ENCODE measurements at regions not wholly inside any gene's neighbourhood (a gene's known extent, or its start where the extent isn't known, plus 50 kb on each side); places are given as distances from the start of the nearest gene placed in this dataset.

DNA sequence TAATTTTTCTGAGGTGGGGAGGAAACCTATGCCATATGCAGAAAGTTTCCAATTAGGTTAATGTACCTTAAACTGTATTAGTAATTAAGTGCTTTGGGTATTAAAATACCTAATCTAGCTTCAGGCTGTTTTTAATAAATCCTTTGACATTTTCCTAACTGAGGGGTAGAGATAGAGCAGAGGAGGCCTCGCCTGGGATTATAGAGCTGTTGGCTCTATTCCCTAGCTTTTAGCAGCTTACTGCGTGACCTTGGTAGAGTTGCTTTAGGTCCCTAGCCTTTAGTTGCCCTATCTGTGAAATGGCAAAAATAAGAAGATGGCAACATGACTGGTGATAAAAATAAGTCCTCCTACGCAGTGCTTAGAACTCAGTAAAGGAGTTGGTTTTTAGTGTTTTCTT is 621.0 kb downstream of the LMO4 start:
- TF ChIP-seq CTCF (conservative IDR thresholded peaks at IDR 0.05 in 1 of 2, IDR thresholded peaks at IDR 0.05 in 1 of 2; ENCODE audit: extremely low read depth in 1 of 2, insufficient read depth in 1 of 2, low read depth in 1 of 2, low read length in 2 of 2) (no peak), EZH2 (IDR thresholded peaks at IDR 0.05; ENCODE audit: borderline replicate concordance, low read length) (no peak)
